Natural killer cell (primary cell): ENCODE measurements at regions not wholly inside any gene's neighbourhood (a gene's known extent, or its start where the extent isn't known, plus 50 kb on each side); places are given as distances from the start of the nearest gene placed in this dataset.
A peak's percentile ranks its signal among the peaks of the same experiment; 100 is the strongest.

ENCODE experiments used
- ATAC-seq, 3 donors: fragments of 150-1000 bp in 2 of 3; fragments of 200-7000 bp in 1 of 3; cut with Tn5 transposase; 1 replicate in 1 of 3; 2 replicates in 2 of 3; pipeline ENCODE4 v1.10.0; 2021; ENCODE audit warnings: mild to moderate bottlenecking in 2 of 3, moderate library complexity in 2 of 3
- DNase-seq, 2 donors: peaks; one replicate each; pipeline versions ENCODE4 v3.0.0 to v3.0.0-alpha.2; 2013 to 2021; ENCODE audit warnings: mixed read lengths in 1 of 2
- H3K27ac ChIP-seq: one replicate; pipeline ENCODE4 v1.5.1; 2013; ENCODE audit warnings: mild to moderate bottlenecking, low read length
- H3K27me3 ChIP-seq: one replicate; pipeline ENCODE4 v1.6.1; 2013; ENCODE audit warnings: low read length; ENCODE audit not compliant: control insufficient read depth, insufficient read depth
- H3K36me3 ChIP-seq: one replicate; pipeline ENCODE4 v1.6.1; 2013; ENCODE audit warnings: low read length; ENCODE audit not compliant: control insufficient read depth, insufficient read depth
- H3K4me1 ChIP-seq: one replicate; pipeline ENCODE4 v1.6.1; 2013; ENCODE audit warnings: low read length; ENCODE audit not compliant: control insufficient read depth, insufficient read depth
- H3K4me3 ChIP-seq: one replicate; pipeline ENCODE4 v1.5.1; 2013; ENCODE audit warnings: low read length
- H3K9me3 ChIP-seq: one replicate; pipeline ENCODE4 v1.6.1; 2013; ENCODE audit warnings: low read length; ENCODE audit not compliant: control insufficient read depth, insufficient read depth
- H3K27ac Mint-ChIP-seq, 2 donors: one replicate each; pipeline ENCODE4 v1.8.0; 2022; ENCODE audit warnings: mild to moderate bottlenecking in 2 of 2, mixed read lengths in 2 of 2, moderate library complexity in 1 of 2
- H3K27me3 Mint-ChIP-seq, 2 donors: one replicate each; pipeline ENCODE4 v1.8.0; 2022; ENCODE audit warnings: low read depth in 2 of 2, mixed read lengths in 2 of 2
- H3K36me3 Mint-ChIP-seq: one replicate; pipeline ENCODE4 v1.8.0; 2022; ENCODE audit warnings: mixed read lengths
- H3K4me1 Mint-ChIP-seq, 2 donors: one replicate each; pipeline ENCODE4 v1.8.0; 2022; ENCODE audit warnings: mixed read lengths in 2 of 2
- H3K4me3 Mint-ChIP-seq: one replicate; pipeline ENCODE4 v1.8.0; 2022; ENCODE audit warnings: mild to moderate bottlenecking, moderate library complexity, mixed read lengths
- H3K9me3 Mint-ChIP-seq, 2 donors: one replicate each; pipeline ENCODE4 v1.8.0; 2022; ENCODE audit warnings: mixed read lengths in 2 of 2
- CTCF ChIP-seq: fragments of 200-600 bp; IDR thresholded peaks from one replicate; pipeline ENCODE4 v1.8.0; 2022; ENCODE audit warnings: antibody characterized with exemption
- WGBS: methylation state at CpG from one replicate; pipeline ENCODE4 v1.1.7; 2013; ENCODE audit warnings: missing lambda C conversion rate; ENCODE audit not compliant: insufficient coverage; 5-methylcytosine and 5-hydroxymethylcytosine counted together
- intact Hi-C: fragments of 100-400 bp; cut with micrococcal nuclease; formaldehyde crosslinking; loops from one replicate; pipeline ENCODE4 v1.14.2; 2022

- Histone ChIP-seq H3K27ac (no peak overlapping the region), H3K4me3 (no peak overlapping the region), H3K27me3 (no peaks in the 10 kb centered on the region), H3K4me1 (peaks cover 24% of the 10 kb centered on the region), H3K36me3 (no peaks in the 10 kb centered on the region), H3K9me3 (no peaks in the 10 kb centered on the region)
- intact Hi-C loops = loop anchor here (5.0 to 10.0 kb wide), 2 partner anchors 81 to 338 kb away; no protein-coding TSS in a partner anchor
- H3K27ac Mint-ChIP-seq = peak overlapping the region in 1 of 2 donors; percentile 13
- H3K4me1 Mint-ChIP-seq = peaks cover 54 to 64% of the 10 kb centered on the region in 2 donors
- no peak for TF ChIP-seq CTCF
- H3K9me3 Mint-ChIP-seq = peaks cover 0 to 2% of the 10 kb centered on the region in 2 donors
- H3K4me3 Mint-ChIP-seq = no peak overlapping the region
- no peaks in the 10 kb centered on the region for H3K36me3 Mint-ChIP-seq
- 77% methylated on average over 6 of the region's 6 CpGs for WGBS
- DNase-seq = no peak
- H3K27me3 Mint-ChIP-seq = no peaks in the 10 kb centered on the region
- no peak for ATAC-seq
Measured at GRCh38 chr2:144663207-144663606, 143.3 kb upstream of the ZEB2 start.

- Mint-ChIP-seq H3K4me1 (peaks cover 41 to 48% of the 10 kb centered on the region in 2 donors), H3K4me3 (peak overlapping the region; percentile 66), H3K27ac (peak overlapping the region; percentile 89 to 94), H3K9me3 (peaks cover 0 to 2% of the 10 kb centered on the region in 2 donors), H3K27me3 (no peaks in the 10 kb centered on the region), H3K36me3 (no peaks in the 10 kb centered on the region)
- intact Hi-C loops = loop anchor here (5.0 to 10.0 kb wide), 2 partner anchors 78 to 336 kb away; no protein-coding TSS in a partner anchor
- 50% methylated on average over 4 of the region's 5 CpGs for WGBS
- peak in 2 of 3 donors; percentile 40 to 48 for ATAC-seq
- Histone ChIP-seq H3K4me1 (peaks cover 24% of the 10 kb centered on the region), H3K4me3 (no peak overlapping the region), H3K27ac (peak overlapping the region; percentile 96), H3K36me3 (no peaks in the 10 kb centered on the region), H3K9me3 (no peaks in the 10 kb centered on the region), H3K27me3 (no peaks in the 10 kb centered on the region)
- peak in 1 of 2 donors; percentile 17 for DNase-seq
- TF ChIP-seq CTCF = no peak
Measured at GRCh38 chr2:144660518-144661316, 140.8 kb upstream of the ZEB2 start.

- Histone ChIP-seq H3K27ac (peak overlapping the region; percentile 96), H3K27me3 (no peaks in the 10 kb centered on the region), H3K4me1 (peaks cover 24% of the 10 kb centered on the region), H3K4me3 (no peak overlapping the region), H3K36me3 (no peaks in the 10 kb centered on the region), H3K9me3 (no peaks in the 10 kb centered on the region)
- Mint-ChIP-seq H3K27ac (peak overlapping the region; percentile 89 to 94), H3K9me3 (peaks cover 0 to 2% of the 10 kb centered on the region in 2 donors), H3K4me3 (peak overlapping the region; percentile 66), H3K27me3 (no peaks in the 10 kb centered on the region), H3K4me1 (peaks cover 40 to 48% of the 10 kb centered on the region in 2 donors), H3K36me3 (no peaks in the 10 kb centered on the region)
- intact Hi-C loops = loop anchor here (1.0 to 10.0 kb wide), 7 partner anchors 62 to 335 kb away; no protein-coding TSS in a partner anchor
- DNase-seq (peak; percentile 82 to 84), ATAC-seq (peak; percentile 85 to 96 (median 93))
- WGBS = 44% methylated on average over 10 of the region's 10 CpGs
- no peak for TF ChIP-seq CTCF
Measured at GRCh38 chr2:144659731-144660275, 139.9 kb upstream of the ZEB2 start.
